ENCODE measurements at regions not wholly inside any gene's neighbourhood (a gene's known extent, or its start where the extent isn't known, plus 50 kb on each side); places are given as distances from the start of the nearest gene placed in this dataset.

DNA sequence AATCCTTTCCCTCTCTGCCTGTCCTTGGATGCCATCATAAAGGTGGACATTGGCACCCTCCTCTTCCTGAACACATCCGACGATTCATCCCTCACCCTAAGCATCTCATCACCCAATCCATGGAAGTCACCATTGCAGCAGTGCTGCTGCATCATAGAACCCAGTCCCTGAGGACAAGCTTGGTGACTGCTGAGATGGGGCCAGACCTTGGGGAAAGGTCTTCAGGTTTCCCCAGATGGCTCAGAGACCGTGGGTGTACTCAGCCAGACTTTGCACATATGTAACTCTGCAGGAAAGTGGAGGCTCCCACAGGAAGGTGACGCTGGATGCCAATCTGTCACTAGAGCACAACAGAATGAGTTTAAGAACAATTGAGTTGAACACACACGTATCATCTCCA is 202.2 kb downstream of the SOX11 start:
- TF ChIP-seq CTCF (conservative IDR thresholded peaks at IDR 0.05; ENCODE audit: low read depth, low read length), result no peak
- TF ChIP-seq EZH2 (IDR thresholded peaks at IDR 0.05; ENCODE audit: low read length, unreplicated experiment), result no peak
- TF ChIP-seq EZH2phosphoT487 (IDR thresholded peaks at IDR 0.05; ENCODE audit: borderline replicate concordance, low read length), result no peak
